GM10266 (cell line): ENCODE measurements at regions not wholly inside any gene's neighbourhood (a gene's known extent, or its start where the extent isn't known, plus 50 kb on each side); places are given as distances from the start of the nearest gene placed in this dataset.

ENCODE experiments used
- DNase-seq: peaks from one replicate; pipeline ENCODE4 v3.0.0; 2012; ENCODE audit errors: extremely low spot score
- TF ChIP-seq, protein P1 (sequence below): IDR thresholded peaks from 2 replicates; pipeline ENCODE4 v1.5.1; 2012; ENCODE audit warnings: mild to moderate bottlenecking, low read depth; ENCODE audit not compliant: control insufficient read depth, insufficient read depth; ENCODE audit errors: missing control alignments

DNA sequence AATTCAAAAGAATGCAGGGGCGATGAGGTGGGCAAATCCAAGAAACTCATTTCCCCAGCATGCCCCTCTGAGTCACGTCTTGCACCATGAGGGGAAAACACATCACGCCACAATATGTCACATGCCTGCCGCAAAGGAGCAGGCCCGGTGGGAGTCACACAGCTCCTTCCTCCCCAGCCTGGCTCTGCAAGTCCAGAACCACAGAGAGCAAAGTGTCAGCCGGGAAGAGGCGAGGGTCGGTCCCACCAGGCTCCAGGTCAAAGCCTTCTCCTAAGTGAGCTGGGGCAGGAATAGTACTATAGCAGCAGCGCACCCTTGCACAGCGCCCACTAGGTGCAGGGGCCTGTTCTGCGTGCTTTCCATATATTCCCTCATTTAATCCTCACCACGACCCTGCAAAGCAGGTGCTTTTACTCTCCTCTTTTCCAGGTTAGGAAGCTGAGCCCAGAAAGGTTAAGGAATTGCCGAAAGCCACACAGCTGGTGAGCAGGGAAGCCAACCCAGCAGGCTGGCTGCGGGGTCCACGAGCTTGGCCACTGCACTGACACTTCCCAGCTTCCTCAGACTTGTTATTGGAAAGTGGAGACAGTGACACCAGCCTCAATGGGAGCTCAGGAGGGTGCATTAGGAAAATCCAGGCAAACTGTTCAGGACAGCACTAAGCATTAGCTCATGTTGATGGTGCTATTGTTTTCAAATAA is 94.0 kb upstream of the ZMIZ1 start:
- DNase-seq, result peak; percentile 58
- TF ChIP-seq, protein P1, sequence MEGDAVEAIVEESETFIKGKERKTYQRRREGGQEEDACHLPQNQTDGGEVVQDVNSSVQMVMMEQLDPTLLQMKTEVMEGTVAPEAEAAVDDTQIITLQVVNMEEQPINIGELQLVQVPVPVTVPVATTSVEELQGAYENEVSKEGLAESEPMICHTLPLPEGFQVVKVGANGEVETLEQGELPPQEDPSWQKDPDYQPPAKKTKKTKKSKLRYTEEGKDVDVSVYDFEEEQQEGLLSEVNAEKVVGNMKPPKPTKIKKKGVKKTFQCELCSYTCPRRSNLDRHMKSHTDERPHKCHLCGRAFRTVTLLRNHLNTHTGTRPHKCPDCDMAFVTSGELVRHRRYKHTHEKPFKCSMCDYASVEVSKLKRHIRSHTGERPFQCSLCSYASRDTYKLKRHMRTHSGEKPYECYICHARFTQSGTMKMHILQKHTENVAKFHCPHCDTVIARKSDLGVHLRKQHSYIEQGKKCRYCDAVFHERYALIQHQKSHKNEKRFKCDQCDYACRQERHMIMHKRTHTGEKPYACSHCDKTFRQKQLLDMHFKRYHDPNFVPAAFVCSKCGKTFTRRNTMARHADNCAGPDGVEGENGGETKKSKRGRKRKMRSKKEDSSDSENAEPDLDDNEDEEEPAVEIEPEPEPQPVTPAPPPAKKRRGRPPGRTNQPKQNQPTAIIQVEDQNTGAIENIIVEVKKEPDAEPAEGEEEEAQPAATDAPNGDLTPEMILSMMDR, result peak; percentile 79

DNA sequence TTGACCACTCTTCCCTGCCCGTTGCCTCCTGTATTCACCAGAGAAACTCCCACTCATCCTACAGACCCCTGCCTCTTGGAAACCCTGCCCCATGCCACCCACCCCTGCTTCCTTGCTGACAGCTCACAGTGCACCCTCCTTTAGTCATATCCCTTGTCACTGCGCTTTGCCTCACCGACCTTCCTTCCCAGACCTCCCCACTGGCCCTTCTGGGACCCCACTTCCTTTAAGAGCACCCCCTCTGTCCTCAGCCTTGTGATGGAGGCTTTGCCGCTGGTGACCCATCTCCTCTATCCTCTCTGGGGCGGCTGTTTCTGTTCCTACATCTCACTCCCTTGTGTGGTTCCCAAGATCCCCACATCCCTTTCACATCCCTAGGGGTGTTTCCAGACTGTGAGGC is 92.8 kb upstream of the ZMIZ1 start:
- TF ChIP-seq, protein P1, result no peak
- DNase-seq, result no peak

DNA sequence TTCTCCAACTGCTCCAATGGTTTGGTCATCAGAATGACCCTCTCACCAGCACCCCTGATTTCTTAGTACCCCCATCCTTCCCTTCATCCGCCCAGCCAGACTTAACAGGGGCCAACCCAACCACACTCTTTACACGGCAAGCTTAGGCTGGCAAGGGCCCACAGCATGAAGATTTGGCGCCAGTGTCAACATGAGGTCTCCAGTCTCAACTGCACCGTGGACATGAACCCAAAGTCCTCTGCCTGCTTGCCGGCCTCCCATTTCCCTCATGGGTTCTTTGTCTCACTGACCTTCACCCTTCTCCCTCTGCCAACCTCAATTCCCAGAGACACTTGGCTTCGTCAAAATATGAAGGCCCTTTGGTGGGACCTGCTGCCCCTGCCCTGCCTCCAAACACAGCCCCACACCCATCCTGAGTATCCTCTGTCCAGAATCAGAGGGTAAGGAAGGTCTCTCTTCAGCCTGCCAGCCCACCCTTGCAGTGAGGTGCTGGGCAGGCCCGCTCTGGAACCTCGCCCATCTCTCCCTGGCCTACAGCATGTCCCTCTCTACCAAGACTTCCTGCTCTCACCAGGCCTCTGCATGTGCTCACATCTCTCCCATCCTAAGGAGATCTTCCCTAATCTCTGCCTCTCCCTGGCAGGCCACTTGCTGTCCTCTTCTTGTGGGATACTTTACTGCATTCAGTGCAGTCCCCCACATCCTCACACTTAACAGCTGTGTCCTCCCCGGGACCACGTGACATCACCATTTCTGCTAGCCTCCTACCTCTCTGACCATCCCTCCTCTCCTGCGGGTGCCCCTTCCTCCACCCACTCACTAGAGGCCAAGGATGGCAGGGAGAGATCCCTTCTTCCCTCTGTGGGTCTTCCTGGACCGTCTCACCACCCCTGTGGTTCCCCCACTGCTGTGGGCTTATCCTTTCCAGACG is 91.7 kb upstream of the ZMIZ1 start:
- DNase-seq, result no peak
- TF ChIP-seq, protein P1, result no peak

DNA sequence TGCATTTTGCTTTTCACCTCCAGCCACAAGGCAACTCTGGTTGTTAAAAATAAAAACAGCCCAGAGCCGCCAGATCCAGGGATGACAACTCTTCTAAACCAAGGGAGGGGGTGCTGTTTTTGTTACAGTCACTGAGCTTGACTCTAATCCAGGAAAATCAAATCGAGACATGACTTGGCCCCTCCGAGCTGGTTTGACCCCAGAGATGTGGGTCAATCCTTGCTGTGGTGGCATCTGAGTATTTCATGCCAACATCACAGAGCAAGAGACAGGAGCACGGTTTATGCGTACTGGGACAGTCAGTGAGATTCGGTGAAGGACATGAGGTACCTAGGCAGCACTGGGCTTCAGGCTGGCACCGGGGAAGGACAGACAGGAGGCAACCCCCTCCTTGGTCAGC is 88.8 kb upstream of the ZMIZ1 start:
- DNase-seq, result no peak
- TF ChIP-seq, protein P1, result no peak

DNA sequence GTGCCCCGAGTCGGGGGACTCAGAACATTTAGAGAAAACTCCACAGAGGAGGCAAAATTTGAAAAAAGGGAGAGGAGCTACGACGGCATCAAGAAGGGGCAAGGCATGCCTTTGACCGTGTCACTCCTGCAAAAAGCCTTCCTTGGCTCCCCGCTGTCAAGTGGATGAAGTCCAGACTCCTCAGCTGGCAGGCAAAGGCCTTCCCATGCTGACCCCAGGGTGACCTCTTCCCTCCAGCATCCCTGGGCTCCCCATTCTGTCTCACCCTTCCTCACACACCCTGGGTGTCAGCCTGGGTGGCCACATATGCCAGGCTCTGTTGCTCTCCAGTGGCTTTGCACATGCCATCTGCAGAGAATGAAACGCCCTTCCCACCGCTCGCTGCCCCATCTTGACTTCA is 88.4 kb upstream of the ZMIZ1 start:
- TF ChIP-seq, protein P1, result no peak
- DNase-seq, result no peak

DNA sequence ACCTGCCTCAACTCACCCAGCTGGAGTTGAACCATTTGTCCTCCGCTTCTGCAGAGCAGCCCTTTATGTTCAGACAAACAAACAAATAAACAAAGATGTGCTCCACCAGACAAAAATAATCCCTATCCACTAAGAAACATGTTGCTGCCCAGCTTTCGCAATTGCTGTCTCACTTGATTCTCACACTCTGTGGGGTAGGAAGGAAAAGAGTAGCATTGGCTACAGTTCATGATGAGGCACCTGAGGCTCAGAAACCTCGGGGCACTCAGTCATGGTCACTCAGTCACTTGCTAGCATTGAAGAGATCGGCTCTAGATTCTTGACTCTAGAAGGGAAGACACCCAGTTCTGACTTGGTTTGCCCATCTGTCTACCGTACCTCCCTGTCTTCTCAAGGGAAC is 88.0 kb upstream of the ZMIZ1 start:
- TF ChIP-seq, protein P1, result no peak
- DNase-seq, result no peak
